CD4-positive, alpha-beta T cell (primary cell): ENCODE measurements at regions not wholly inside any gene's neighbourhood (a gene's known extent, or its start where the extent isn't known, plus 50 kb on each side); places are given as distances from the start of the nearest gene placed in this dataset.

Experiments used
- ATAC-seq: fragments of 200-7000 bp; cut with Tn5 transposase; one replicate; pipeline ENCODE4 v1.10.0; 2022; ENCODE audit warnings: mild to moderate bottlenecking; ENCODE audit not compliant: poor library complexity
- CTCF ChIA-PET: fragments of 350-600 bp; sonication (Branson Sonifier 250); formaldehyde crosslinking; loops from one replicate; lab custom pipeline; 2021; ENCODE audit warnings: antibody characterized with exemption, inconsistent platforms; lab: Charles Lee
- POLR2A ChIA-PET: fragments of 350-600 bp; sonication (Branson Sonifier 250); formaldehyde crosslinking; loops from one replicate; lab custom pipeline; 2021; ENCODE audit warnings: antibody characterized with exemption, inconsistent platforms; lab: Charles Lee
- DNase-seq, 14 experiments: peaks; one replicate each; pipeline ENCODE4 v3.0.0-alpha.2; 2013 to 2020; ENCODE audit warnings: mixed read lengths in 2 of 14
- H3K27ac ChIP-seq, 2 donors: one replicate each; pipeline versions ENCODE4 v1.5.1 to v1.7.0; 2013; ENCODE audit warnings: low read length in 2 of 2, low read depth in 1 of 2, mild to moderate bottlenecking in 1 of 2
- H3K27me3 ChIP-seq, 2 experiments: 1 replicate in 1 of 2; 2 replicates in 1 of 2; pipeline versions ENCODE4 v1.6.1 to v1.7.0; 2013; ENCODE audit warnings: low read length in 2 of 2, control low read depth in 1 of 2, mild to moderate bottlenecking in 1 of 2, moderate library complexity in 1 of 2; ENCODE audit not compliant: insufficient read depth in 2 of 2, control insufficient read depth in 1 of 2
- H3K36me3 ChIP-seq: one replicate; pipeline ENCODE4 v1.6.1; 2013; ENCODE audit warnings: low read length, control low read depth; ENCODE audit not compliant: insufficient read depth
- H3K4me1 ChIP-seq: one replicate; pipeline ENCODE4 v1.6.1; 2013; ENCODE audit warnings: low read length, control low read depth; ENCODE audit not compliant: insufficient read depth
- H3K4me3 ChIP-seq: one replicate; pipeline ENCODE4 v1.5.1; 2013; ENCODE audit warnings: mild to moderate bottlenecking, low read length, moderate library complexity
- H3K9me3 ChIP-seq, 2 experiments: 1 replicate in 1 of 2; 2 replicates in 1 of 2; pipeline versions ENCODE4 v1.6.1 to v1.7.0; 2013; ENCODE audit warnings: low read length in 2 of 2, mild to moderate bottlenecking in 2 of 2, control low read depth in 1 of 2, moderate library complexity in 1 of 2; ENCODE audit not compliant: control insufficient read depth in 1 of 2, insufficient read depth in 1 of 2
- H3K27ac Mint-ChIP-seq: one replicate; pipeline ENCODE4 v1.8.0; 2020; ENCODE audit warnings: mixed read lengths
- H3K27me3 Mint-ChIP-seq: one replicate; pipeline ENCODE4 v1.8.0; 2021; ENCODE audit warnings: mixed read lengths
- H3K36me3 Mint-ChIP-seq: one replicate; pipeline ENCODE4 v1.8.0; 2021; ENCODE audit warnings: low read depth, mixed read lengths
- H3K4me1 Mint-ChIP-seq: one replicate; pipeline ENCODE4 v1.8.0; 2021; ENCODE audit warnings: low read depth, mixed read lengths
- H3K4me3 Mint-ChIP-seq: one replicate; pipeline ENCODE4 v1.8.0; 2020; ENCODE audit warnings: mild to moderate bottlenecking, mixed read lengths
- H3K9me3 Mint-ChIP-seq: one replicate; pipeline ENCODE4 v1.8.0; 2020; ENCODE audit warnings: mixed read lengths
- intact Hi-C, 2 experiments: fragments of 100-400 bp; cut with DNase I in 1 of 2; cut with micrococcal nuclease in 1 of 2; formaldehyde crosslinking; loops; one replicate each; pipeline versions ENCODE4 v1.15.1 to v1.9.0; 2023 to 2025; cut with DNase I, micrococcal nuclease
- TF ChIP-seq, protein P1 (sequence below): fragments of 200-600 bp; IDR thresholded peaks from one replicate; pipeline ENCODE4 v1.8.0; 2022; ENCODE audit warnings: antibody characterized with exemption, mild to moderate bottlenecking

DNA sequence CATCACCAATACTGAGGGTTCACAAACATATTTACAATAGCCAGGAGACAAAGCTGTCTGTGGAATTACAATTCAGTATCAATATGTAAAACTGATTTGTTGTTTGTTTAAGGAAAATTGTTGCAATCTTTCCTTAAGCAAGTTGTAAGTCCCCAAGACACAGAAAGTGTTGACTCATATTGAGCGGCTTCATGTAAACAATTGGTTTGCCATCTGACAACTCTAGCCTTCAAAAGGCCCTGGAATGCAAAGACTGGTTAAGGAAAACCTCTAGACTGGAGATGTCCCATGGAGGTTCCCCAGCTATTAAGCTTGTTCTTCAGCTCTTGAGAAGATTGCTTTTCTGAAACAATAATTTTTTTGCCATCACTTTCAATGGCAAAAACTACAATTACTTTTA, 283.7 kb upstream of the PROK2 start:
- no peaks in the 10 kb centered on the region for H3K27me3 ChIP-seq
- H3K36me3 ChIP-seq = no peaks in the 10 kb centered on the region
- TF ChIP-seq, protein P1, sequence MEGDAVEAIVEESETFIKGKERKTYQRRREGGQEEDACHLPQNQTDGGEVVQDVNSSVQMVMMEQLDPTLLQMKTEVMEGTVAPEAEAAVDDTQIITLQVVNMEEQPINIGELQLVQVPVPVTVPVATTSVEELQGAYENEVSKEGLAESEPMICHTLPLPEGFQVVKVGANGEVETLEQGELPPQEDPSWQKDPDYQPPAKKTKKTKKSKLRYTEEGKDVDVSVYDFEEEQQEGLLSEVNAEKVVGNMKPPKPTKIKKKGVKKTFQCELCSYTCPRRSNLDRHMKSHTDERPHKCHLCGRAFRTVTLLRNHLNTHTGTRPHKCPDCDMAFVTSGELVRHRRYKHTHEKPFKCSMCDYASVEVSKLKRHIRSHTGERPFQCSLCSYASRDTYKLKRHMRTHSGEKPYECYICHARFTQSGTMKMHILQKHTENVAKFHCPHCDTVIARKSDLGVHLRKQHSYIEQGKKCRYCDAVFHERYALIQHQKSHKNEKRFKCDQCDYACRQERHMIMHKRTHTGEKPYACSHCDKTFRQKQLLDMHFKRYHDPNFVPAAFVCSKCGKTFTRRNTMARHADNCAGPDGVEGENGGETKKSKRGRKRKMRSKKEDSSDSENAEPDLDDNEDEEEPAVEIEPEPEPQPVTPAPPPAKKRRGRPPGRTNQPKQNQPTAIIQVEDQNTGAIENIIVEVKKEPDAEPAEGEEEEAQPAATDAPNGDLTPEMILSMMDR = no peak
- Mint-ChIP-seq H3K36me3 (no peaks in the 10 kb centered on the region), H3K4me3 (no peak overlapping the region), H3K9me3 (peaks cover 6% of the 10 kb centered on the region), H3K27ac (no peak overlapping the region), H3K27me3 (no peaks in the 10 kb centered on the region), H3K4me1 (no peaks in the 10 kb centered on the region)
- H3K4me1 ChIP-seq = no peaks in the 10 kb centered on the region
- no peak overlapping the region for H3K4me3 ChIP-seq
- CTCF ChIA-PET = no interaction called here
- peaks cover 0 to 2% of the 10 kb centered on the region in 2 experiments for H3K9me3 ChIP-seq
- POLR2A ChIA-PET = no interaction called here
- no peak for DNase-seq
- ATAC-seq = no peak
- intact Hi-C loops = no loop called here
- no peak overlapping the region for H3K27ac ChIP-seq

DNA sequence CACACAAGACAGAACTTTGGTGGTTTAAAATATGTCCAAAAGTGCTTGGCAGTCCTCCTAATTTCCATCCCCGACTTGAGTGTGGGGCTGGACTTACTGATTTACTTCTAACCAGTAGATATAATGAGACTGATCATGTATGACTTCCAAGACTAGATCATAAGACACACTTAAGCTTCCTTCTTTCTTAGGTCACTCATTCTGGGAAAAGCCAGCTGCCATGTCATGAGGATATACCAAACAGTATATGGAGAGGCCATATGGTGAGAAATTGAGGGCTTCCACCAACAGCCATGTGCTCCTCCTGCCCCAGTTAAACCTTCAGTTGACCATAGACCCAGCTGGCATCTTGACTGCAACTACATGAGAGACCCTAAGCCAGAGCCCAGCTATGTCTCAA, 282.8 kb upstream of the PROK2 start:
- no peak overlapping the region for H3K4me3 ChIP-seq
- CTCF ChIA-PET = no interaction called here
- Mint-ChIP-seq H3K36me3 (no peaks in the 10 kb centered on the region), H3K27me3 (no peaks in the 10 kb centered on the region), H3K4me3 (no peak overlapping the region), H3K4me1 (no peaks in the 10 kb centered on the region), H3K27ac (no peak overlapping the region), H3K9me3 (peaks cover 6% of the 10 kb centered on the region)
- DNase-seq (no peak), ATAC-seq (no peak)
- H3K36me3 ChIP-seq = no peaks in the 10 kb centered on the region
- POLR2A ChIA-PET = no interaction called here
- no peaks in the 10 kb centered on the region for H3K4me1 ChIP-seq
- no peak overlapping the region for H3K27ac ChIP-seq
- TF ChIP-seq, protein P1 = no peak
- intact Hi-C loops = no loop called here
- peaks cover 0 to 5% of the 10 kb centered on the region in 2 experiments for H3K9me3 ChIP-seq
- H3K27me3 ChIP-seq = no peaks in the 10 kb centered on the region

DNA sequence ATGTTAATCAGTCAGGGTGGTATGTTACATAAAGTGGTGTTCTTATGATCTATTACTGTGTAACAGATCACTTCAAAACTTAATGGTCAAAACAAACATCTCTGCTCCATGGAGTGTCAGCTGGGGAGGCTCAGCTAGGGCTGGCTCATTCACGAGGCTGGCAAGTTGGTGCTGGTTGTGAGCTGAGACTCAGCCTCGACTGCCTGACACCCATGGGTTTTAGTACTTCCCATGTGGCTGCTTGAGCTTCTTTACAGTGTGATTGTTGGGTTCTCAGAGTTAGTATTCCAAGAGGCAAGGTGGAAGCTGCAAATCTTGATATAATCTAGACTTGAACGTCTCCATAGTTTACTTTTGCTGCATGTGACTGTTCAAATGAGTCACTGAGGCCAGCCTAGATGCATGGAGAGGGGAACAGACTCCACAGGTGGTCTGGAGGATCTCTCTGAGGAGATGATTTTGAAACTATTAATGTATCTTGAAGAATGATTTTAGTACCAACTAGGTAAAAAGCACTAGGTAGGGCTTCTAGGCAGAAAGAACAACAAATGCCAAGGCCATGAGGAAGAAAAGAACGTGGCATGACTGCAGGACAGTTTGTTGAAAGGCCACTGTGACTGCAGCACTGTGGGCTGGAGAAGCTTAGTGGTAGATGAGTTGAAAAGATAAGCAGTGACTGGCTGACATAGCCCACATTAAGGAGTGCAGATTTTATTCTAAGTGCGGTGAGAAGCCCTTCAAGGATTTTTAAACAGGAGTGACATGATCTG, 281.1 kb upstream of the PROK2 start:
- H3K4me3 Mint-ChIP-seq = no peak overlapping the region
- no peaks in the 10 kb centered on the region for H3K27me3 ChIP-seq
- POLR2A ChIA-PET = no interaction called here
- no peak overlapping the region for H3K27ac ChIP-seq
- H3K36me3 ChIP-seq = no peaks in the 10 kb centered on the region
- no peaks in the 10 kb centered on the region for H3K4me1 ChIP-seq
- CTCF ChIA-PET = no interaction called here
- intact Hi-C loops = no loop called here
- peaks cover 6% of the 10 kb centered on the region for H3K9me3 Mint-ChIP-seq
- no peak overlapping the region for H3K4me3 ChIP-seq
- no peaks in the 10 kb centered on the region for H3K27me3 Mint-ChIP-seq
- no peak overlapping the region for H3K27ac Mint-ChIP-seq
- no peaks in the 10 kb centered on the region for H3K4me1 Mint-ChIP-seq
- H3K36me3 Mint-ChIP-seq = no peaks in the 10 kb centered on the region
- DNase-seq = no peak
- no peak for ATAC-seq
- TF ChIP-seq, protein P1 = no peak
- H3K9me3 ChIP-seq = peaks cover 0 to 5% of the 10 kb centered on the region in 2 experiments
